GM18858 (cell line): ENCODE measurements at regions not wholly inside any gene's neighbourhood (a gene's known extent, or its start where the extent isn't known, plus 50 kb on each side); places are given as distances from the start of the nearest gene placed in this dataset.
"Not testable (repeated sequence)": the region's sequence is repeated elsewhere in the genome, so short reads cannot be mapped to it uniquely, and the experiment has no call there.

ENCODE experiments used
- ATAC-seq: cut with Tn5 transposase; IDR thresholded peaks from one replicate; pipeline ENCODE4 v1.9.1; 2021; ENCODE audit not compliant: unreplicated experiment

DNA sequence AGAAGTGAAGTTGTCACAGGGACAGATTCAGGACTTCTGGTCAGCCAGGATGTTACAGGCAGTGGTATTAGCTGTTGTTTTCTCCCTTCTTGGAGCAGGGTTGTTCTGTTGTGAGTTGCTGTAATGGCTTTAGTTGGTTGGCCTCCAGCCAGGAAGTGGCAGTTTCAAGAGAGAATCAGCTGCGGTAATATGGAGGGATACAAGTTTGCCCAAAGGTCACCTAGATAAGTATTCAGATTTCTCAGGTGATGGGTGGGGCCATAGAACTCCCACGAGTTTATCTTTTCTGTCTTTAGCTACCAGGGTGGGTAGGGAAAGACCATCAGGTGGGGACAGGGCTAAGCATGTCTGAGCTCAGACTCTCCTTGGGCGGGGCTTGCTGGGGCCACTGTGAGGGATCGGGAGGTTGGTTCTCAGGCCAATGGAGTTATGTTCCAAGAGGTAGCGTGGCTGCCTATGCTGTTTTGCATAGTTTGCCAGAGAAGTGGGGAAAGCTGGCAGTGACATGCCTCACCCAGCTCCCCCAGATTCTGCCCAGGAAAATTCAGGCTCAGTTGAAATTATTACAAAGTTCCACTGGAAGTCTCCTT, 640.4 kb upstream of the CHAC2 start:
- ATAC-seq, result no peak

DNA sequence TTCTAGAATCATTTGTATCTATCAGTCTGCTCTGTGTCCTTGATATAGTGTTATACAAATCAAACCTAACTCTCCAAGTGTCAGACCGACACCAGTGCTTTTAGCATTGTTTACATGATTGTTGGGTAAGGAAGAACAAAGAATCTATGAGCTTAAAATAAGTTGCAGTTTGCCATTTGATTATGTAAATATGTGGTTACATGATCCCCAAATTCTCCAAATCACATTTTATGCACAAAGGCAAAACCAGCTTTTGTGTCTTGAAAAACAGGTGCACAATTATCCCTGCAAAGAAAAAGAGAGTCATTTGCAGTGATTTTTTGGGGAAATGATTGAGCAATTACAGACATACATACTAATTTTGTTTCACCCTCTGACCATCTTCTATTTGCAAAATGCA, 652.6 kb upstream of the CHAC2 start:
- ATAC-seq, result no peak

DNA sequence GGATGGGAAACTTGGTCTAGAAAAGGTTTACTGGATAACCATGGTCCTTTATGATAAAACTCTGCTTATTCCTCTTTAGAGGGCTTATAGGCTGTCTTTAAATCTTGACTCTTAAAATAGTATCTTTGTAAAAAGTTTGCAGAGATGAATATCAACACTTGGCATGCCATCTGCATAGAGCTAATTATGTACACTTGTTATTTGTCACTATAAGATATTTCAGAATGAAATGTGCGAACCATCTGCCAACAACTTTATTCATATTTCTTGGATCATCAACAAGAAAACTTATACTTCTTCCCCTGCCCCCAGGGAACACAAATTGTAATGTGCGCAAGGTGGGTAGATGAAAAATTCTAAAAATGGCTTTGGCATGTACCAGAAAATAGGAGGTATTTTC, 653.0 kb upstream of the CHAC2 start:
- ATAC-seq, result no peak

DNA sequence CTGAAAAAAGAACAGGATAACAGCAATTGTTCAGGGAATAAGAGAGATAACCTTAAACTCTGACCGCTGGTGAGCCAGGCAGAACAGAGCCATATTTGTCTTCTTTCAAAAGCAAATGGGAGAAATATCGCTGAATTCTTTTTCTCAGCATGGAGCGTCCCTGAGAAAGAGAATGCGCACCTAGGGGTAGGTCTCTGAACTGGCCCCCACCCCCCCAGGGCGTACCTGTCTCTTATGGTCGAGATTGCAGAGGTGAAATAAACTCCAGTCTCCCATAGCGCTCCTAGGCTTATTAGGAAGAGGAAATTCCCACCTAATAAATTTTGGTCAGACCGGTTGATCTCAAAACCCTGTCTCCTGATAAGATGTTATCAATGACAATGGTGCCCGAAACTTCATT, 655.2 kb upstream of the CHAC2 start:
- ATAC-seq, result not testable (repeated sequence)

DNA sequence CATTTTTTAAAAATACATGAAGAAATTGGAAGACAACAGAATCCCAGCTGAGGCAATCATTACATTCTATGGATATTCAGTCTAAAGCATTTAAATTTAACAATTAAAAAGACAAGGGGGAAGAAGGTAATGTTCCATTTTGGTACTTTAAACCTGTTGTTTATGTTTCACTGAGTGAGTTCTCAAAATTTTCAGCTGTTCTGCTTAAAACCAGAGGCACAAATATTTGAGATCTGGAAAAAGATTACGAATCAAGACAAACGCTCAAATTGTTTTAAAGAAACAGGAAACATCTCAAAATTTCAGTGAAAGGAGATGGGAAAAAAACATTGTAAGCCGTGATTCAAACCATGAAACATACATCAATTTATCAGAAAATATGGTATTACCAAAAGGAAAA, 656.2 kb upstream of the CHAC2 start:
- ATAC-seq, result no peak

DNA sequence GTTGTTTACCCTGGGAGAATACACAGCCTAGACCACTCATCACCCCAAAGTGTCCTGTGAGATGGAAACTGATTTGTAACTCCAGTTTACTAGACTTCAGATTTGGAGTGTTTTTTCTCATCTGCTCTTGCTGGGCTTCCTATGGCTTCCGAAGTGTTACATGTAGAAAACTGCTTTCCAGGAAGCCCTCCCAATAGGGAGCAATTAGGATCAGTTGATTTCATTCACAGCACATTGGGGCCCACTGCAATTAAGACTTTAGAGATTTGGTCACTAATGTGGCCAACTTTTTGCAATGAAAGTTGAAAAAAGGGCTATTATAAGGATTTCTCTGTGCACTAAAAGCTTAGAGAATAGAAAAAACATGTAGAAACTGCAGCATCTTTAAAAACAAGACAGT, 656.6 kb upstream of the CHAC2 start:
- no peak for ATAC-seq

DNA sequence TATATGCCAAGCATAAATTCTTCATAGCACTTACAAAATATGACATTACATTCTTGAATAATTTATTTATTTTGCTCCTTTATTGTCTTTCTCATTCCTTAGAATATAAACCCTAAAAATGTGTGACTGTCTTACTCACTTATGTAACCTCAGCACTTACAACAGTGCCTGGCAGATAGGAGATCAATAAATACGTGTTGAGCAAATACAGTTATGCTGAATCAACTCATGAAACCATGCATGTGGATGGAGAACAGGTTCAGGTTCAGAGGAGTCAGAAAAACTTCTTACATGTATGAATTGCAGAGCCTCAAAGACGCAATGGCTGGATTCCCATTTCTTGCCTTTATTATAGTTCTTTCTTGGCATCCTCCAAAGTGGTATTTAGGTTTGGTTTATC, 659.4 kb upstream of the CHAC2 start:
- ATAC-seq, result no peak

DNA sequence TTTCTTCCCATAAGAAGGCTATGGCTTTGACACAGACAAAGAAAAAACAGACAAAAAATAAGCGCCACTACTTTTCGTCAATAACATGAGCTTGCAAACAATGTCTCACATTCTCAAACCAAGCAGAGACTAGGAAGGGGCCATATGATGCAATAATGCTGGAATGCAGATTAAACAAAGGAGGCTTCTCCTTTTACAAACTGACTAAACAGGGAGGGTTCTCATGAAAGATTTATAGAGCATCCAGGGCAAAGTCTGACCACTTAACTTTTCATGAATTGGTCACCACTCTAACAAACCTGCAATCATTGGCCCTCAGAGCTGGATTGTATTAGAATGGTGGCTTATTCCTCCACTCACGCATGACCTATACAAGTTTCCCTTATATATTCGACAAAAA, 663.3 kb upstream of the CHAC2 start:
- no peak for ATAC-seq

DNA sequence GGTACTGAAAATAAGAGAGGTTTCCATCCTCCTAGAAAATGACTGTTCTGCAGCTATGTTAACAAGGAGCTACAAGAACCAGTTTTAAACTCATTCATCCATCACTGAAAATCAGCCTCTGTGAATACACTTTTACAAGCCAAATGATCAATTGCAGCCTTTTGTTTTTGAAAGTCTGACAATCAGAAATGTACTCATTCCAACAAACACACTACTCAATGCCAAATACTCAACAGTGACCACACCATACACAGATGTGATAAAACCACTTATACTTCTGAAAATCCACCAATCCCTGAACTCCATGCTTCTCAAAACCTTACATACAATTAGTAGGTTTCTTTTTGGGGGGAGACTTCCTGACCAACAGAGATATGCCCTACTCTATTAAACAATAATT, 663.9 kb upstream of the CHAC2 start:
- no peak for ATAC-seq

DNA sequence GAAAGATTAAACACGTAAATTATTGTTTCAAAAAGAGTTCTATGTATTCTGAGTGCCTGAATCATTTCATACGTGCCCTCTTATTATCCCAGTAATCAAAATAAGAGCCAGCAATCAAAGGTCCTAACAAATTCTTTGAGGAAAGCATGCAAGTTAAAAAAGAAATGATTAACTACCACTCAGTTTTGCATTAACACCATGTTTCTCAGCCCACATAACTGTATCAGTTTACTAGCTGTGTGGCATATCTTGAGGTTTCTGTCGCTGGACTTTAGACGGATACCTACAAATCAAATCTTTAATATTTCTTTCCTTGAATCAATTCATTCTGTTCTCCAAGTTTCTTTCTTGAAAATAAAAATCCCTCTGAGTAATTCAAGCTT, 668.9 kb upstream of the CHAC2 start:
- no peak for ATAC-seq

DNA sequence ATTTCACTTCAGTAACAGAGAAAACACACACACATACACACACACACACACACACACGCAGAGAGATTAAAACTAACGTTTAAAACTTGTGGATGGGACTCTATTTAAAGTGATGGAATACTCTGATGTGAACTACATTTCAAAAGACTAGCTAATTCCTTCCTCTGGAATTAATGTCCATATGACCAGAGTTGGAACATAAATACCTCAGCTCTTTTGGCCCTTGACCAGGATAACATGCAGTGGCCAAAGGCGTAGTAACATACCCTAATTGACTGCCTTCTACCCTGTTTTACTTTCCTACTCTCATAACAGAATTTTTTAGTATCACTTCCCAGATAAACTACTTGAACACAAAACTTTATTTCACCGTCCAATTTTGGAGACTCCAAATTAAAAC, 671.3 kb upstream of the CHAC2 start:
- no peak for ATAC-seq

DNA sequence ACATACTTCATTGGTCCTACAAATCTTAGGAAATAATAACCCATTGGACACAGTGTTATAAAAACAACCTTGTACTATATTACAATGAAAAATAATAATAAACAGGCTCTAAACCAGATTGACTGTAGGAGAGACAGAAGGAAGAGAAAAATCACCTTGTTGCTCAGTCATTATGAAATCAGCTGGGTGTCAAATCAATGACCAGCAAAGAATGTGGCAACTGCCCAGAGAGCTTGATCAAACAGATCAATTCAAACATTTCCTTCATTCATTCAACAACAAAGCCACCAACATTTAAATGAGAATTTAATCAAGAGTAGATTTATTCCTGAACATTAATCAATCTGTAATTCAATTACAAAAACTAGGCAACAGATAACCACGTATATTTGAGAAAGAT, 671.9 kb upstream of the CHAC2 start:
- no peak for ATAC-seq

DNA sequence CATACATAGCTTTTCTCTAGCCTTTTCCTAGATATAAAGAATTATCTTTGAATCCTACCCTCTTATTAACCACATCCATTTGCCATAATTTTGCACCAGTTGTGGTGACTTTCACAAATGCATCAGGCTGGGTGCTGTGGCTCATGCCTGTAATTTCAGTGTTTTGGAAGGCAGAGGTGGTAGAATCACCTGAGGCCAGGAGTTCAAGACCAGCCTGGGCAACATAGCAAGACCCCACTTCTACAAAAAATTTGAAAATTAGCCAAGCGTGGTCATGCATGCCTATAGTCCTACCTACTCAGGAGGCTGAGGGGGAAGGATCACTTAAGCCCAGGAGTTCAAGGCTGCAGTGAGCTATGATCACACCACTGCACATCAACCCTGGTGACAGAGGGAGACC, 672.4 kb upstream of the CHAC2 start:
- no peak for ATAC-seq

DNA sequence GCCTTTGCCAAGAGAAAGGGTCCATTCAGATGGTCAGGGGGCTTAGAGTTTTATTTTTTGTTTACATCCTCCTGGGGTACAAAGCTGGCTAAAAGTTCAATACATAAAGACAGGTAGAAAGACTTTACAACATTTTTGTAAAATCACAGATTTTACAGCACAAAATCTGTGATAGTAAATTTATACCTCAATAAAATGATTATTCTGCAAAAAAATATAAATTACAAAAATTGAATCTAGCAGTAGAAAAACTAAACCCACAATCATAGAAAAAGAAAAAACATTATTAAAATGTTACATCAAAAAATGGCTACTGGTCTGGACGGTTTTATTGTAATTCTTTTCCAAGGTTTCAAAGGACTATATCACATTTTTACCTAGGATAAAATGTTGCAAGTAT, 674.2 kb upstream of the CHAC2 start:
- ATAC-seq, result no peak

DNA sequence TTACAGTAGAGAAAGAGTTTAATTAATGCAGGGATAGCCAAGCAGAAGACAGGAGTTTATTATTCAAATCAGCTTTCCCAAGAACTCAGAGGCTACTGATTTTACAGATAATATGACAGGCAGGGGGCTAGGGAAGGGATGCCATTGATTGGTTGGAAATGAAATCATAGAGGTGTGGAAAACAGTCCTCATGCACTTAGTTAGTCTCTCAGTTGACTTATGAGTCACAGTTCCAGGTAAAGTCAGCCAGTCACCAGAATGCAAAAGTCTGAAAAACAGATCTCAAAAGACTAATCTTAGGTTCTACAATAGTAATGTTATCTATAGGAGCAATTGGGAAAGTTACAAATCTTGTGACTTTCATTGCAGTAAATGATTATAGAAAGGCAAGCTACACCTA, 676.4 kb upstream of the CHAC2 start:
- no peak for ATAC-seq

DNA sequence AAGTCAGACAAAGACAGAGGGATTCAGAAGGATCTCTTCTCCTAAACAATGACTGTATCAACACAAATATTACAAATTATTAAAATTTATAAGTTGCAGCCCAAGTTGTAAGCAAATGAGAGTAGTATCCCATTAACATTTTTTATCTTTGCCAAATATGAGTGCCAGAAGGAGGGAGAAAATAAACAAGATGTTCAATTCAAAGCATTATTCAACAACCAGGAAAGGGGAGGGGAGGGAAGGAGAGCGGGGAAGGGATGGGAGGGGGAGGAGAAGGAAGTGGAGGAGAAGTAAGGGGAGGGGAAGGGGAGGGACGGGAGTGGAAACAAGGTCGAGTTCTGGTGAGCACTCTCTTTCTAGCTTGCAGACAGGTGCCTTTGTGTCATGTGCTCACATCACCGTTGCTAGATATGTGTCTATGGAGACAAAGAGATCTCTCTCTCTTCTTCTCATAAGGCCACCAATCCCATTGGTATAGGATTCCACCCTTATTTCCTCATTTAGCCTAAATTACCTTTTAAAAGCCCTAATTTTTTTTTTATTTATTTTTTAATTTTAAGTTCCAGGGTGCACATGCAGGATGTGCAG, 679.6 kb upstream of the CHAC2 start:
- no peak for ATAC-seq

DNA sequence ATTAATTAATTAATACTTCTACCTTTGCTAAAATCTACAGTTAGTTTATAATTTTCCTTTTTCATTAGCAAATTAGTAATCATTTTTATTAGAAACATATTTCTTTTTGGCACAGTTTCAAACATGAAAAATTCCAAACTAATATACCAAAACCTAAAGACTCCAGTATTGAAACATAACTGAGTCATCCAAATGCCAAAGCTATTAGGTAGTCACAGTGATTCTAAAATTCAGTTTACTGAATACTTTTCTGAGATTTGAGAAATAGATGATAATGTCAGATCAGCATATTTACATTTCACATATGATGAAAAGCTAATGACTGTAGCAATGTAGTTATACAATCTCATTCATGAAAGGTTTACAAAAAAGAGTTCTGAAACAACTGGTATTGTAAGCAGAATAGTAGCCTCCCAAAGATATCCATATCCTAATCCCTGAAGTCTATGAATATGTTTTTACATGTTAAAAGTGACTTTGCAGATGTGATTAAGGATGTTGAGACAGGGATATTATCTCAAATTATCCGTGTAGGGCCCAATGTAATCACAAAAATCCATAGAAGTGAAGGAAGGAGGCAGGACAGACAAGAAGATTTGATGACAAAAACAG, 680.2 kb upstream of the CHAC2 start:
- ATAC-seq, result no peak

DNA sequence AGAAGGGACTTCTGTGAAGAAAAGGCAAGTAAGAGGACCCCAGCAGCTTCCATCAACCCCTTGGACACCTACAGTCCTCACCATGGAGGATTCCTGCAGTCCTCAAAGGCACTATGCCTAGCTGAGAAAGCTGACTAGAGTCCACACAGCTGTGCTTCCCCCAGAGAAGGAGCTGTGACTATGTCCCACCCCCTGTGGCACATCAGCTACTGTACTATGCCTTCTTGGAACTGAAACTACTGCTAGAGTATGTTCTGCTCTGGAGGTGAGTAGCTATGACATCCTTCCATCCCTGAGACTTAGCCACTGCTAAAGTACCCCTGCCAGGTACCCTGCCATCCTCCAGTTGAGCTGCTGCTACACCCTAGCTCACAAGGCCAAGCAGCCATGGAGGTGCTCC, 690.2 kb upstream of the CHAC2 start:
- ATAC-seq, result no peak

DNA sequence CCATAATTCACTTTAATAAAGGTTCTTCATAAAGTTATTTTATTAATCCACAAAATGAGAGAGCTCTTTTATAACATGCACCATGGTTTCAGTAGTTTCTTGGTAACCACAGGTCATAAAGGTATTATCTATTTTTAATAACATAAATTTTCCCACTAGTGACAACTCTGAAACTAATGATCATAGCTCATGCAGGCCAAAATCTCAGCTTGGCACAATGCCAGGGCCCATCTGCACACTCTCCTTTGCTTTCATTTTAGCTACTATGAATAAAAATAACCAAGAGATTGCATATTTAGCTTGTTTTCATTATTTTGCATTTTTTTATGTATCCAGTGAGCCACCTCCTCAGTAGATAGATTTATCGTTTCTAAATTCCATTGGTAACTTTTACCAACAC, 691.8 kb upstream of the CHAC2 start:
- no peak for ATAC-seq

DNA sequence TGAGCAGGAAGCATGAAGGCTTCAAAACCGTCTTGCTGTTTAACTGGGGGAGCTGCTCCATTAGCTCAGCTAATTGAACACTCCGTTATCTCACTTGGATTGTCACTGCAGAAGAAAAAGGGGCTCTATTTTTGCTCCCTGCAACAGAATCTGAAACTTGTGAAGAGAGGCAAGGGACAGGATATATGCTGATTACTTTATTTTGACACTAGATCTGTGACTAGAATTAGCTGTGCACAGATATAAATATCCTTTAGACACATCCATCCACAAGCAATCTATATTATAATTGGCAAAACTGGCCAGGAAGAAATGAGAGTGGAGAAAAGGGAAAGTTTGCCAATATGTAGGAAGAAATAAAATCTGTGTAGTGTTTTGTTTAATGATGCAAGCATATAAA, 700.1 kb upstream of the CHAC2 start:
- no peak for ATAC-seq

DNA sequence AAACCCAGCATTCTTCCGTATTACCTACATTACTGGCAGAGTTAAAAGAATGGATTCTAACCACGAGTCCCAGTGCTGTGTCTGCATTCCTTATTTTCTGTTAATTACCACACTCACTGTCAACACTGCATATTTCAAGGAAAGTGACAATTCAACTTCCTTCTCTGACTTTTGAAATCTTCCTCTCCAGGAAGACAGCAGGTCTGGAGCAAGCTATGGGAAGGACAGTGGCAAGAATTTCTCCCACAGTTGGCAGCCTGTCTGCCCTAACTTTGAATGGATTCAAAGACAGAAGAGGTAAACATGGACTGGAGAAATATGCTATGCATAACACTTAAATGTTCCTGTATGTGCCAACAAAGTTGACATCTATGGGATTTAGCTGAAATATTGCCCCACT, 700.5 kb upstream of the CHAC2 start:
- ATAC-seq, result no peak

DNA sequence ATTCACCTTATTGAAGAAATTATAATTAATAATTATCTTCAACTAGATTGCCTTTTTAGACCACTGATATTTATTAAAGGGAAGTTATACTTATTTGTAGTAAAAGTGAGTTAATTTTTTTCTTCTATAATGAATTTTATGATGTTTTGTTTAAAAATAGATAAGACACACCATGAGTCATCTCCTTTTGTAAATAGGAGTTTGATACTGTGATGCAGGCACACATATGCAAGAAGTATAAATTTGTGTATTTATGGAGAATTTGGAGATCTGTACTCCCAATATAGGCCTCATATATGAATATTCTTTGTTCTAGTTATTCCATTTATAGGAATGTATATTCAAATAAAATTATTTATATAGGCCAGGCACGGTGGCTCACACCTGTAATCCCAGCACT, 703.5 kb upstream of the CHAC2 start:
- ATAC-seq, result no peak

DNA sequence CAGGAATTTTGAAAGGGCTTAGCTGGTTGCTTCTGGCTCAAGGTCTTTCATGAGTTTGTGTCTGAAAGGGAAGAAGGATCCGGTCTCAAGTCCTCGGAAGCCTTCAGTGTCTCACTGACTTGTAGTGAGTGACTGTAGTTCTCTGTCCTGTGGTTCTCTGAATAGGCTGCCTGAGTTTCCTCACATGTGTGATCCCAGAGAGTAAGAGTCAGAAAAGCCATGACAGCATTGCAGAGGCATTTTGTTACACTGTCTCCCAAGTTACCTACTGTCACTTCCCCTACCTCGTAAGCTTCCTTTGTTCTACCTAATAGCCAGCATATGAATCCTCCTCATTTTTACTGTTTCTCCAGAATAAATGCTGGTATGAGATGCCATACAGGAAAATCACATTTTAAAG, 709.1 kb upstream of the CHAC2 start:
- no peak for ATAC-seq
